ENCODE measurements at regions not wholly inside any gene's neighbourhood (a gene's known extent, or its start where the extent isn't known, plus 50 kb on each side); places are given as distances from the start of the nearest gene placed in this dataset.

DNA sequence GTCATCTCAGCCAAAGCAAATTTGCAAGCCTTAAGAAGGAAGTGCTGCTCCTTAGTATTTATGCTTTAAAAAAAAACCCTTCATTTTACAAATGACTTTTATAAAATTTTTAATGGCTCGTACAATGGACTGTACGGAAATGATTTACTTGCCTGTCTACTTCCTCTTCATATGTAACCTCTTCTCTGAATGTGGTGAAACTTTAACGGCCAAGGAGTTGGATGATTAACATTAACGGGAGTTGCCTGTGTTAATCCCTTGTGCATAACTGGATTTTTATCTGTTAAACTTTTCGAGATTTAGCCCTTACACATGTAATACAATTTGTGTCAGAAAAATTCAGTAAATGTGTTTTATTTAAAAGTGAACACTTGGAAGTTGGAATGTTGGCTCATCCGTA, 429.4 kb downstream of the TBC1D4 start:
- DNase-seq (ENCODE audit: low read depth), result no peak

DNA sequence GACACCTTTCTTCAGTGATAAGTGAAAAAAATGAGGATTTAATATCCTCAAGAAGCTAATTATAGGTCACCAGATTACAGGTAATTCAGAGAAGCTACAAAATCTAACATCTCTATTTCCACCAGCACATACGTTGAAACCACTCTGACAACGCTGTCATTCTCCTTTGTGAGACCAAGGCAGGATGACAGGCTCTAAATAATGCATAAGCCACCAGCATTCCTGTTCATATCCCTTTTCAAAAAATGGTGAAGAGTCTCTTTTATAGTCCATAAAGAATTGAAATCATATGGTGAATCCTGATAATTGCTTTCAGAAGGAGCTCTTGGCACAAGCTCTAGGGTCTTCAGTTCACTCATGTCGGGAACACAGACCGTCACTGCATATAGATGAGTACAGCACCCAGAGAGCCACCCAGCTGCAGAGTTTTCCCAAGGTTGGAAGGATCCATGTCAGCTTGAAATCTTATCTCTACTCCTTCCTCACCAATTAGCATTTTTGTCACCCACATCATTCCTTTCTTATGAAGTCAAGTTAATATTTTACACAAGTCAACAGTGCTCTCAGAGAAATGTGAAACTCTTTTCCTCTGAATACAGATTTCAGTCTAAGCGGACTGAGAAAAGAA, 431.4 kb downstream of the TBC1D4 start:
- no peak for DNase-seq (ENCODE audit: low read depth)

DNA sequence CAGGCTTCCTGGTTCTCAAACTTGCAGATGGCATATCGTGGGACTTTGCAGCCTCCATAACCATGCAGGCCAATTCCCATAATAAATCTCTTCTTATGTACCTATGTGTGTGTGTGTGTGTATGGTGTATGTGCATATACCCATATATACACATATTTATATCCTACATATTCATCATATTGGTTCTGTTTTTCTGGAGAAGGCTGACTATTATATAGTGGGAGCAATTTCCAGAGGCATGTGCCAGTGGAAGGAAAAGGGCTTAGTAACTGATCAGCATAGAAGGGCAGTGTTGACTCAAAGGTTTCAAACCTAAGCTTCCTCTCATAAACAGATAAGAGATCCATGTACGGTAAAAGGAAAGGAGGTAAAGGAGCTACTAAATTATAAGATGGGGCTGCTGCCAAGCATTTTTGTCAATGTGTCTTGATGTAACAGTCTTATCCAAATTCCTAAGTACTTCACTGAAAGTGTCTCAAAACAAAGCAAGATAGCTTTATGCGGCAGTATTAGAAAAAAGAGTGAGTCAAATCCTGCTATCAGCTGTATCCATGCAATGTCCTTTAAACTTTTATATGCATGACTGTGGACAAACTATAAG, 432.1 kb downstream of the TBC1D4 start:
- no peak for DNase-seq (ENCODE audit: low read depth)

DNA sequence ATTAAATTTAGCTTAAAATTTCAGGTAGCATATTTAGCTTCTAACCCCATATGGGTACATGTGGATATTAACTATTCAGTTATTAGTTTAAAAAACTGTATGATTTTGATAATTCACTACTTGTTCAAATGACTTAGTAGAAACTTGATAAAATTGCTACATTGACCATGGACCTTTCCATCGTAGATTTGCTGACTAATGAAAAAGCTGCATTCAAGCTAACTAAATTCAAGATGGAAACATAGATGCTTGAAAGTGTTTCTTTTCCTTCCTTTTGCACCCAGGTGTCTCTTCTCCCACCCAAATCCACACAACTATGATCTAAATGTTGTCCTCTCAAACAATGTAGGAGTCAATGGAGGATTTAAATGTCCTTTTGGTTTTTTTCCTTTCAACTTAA, 439.2 kb downstream of the TBC1D4 start:
- DNase-seq (ENCODE audit: low read depth), result no peak

DNA sequence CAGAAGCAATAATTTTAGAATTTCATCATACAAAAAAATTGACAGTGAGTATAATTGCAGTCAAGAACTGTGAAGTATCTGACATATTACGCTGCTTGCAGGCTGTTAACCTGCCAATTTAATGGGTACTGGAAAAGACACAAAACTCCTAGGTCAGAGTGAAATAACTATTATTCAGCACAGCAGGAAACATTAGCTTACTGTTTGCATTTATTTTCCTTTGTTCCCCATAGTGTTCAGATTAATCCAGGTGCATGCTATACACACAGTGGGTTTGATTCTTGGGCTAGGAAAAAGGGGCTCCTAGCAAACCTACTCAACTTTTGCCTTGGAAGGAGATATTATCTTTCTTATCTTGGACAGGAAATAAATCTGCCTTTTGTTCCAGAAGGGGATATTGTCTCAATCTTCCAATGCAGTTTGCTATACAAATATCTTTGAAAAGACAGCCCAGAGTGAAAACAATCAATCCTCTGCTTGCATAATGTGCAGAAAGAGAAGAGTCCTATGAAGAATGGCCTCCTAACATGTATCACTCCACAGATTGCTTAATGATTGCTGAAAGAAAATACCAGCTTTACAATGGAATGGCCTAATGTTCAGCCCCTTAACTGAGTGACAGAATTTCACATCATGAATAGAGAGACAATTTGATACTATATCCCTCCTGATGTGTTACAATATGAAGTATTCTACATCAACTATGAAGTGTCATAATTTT, 443.4 kb downstream of the TBC1D4 start:
- no peak for DNase-seq (ENCODE audit: low read depth)

DNA sequence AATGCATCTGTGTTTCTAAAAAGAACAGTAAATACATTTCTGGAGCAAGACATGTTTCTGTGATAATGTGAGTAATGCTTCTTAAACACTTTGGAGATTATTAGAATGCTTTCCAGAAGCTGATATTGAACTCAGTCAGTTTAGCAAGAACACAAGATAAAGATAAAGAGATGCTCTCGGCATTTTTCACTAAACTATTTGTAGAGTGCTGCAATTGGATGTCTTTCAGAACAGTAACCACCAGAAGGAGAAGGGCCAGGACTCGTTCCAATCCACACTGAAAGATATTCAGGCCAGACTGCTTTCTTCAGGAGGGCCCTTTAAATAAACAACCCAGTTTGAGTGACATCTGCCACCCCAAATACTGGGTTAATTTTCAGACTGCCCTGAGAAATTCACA, 456.0 kb downstream of the TBC1D4 start:
- no peak for DNase-seq (ENCODE audit: low read depth)

DNA sequence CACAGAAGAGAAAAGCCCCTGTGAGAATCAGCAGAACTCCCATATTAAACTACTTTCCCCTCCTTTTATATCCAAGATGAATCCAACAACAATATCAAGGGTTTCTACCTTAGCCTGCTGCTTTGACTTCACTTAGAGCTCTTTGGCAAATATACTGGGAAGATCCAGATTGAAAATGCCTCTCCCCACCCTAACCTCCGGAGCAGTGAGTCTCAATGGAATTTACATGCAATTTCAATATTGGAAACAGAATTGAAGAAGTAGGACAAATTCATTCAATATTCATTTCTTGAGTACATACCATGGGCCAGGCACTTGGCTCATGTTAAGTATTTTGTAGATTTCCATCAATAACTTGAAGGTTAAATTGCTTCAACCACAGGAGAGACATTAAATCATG, 457.4 kb downstream of the TBC1D4 start:
- no peak for DNase-seq (ENCODE audit: low read depth)

DNA sequence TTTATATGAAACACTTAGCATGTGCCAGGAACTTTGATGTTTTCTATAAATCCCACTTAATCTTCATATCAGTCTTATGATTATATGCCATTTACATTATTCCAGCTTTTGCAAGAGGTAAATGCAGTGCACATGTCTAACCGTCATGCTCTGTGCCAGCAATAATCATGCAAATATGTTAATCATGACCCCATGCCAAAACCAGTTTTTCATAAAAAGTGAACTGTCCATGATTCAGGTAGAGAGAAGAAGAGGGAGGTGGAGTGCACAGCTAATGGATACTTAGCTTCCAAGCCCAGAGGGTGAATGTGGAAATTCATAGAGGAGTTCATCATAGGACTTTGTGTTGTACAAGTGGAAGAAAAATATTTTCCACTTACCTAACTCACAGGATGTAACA, 458.4 kb downstream of the TBC1D4 start:
- no peak for DNase-seq (ENCODE audit: low read depth)

DNA sequence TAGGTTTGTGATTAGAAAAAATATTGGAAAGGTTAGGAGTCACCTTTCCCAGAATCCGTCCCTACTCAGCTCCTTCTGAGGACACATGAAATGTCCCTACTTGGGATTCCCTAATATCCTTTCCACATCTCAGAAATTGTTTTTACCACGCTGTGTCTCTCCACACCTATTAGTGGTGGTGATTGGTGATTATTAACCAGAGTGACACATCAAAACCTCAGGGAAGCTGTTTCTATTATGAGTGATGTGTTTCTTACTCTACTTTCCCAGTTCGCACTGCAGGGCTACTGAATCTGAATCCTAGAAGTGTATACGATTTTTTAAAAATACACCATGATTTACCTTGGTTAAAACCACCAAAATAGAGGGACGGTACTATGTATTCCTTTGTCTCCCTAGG, 460.8 kb downstream of the TBC1D4 start:
- no peak for DNase-seq (ENCODE audit: low read depth)

DNA sequence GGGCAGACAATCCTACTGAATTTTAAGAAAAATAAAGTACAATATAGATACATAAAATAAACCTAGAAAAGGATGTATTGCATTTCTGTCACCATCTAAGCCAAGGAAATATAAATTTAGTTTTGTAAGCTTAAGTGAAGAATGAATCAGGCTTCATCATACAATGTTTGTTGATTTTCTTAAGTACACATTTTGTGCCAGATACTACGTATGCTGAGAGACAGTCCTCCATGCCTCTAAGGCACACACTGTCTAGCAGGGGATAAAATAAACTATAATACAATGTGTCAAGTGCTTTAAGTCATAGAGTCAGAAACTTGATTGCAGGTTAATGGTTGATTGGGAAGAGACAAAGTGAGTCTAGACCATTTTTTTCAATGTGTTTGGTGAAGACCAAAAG, 465.7 kb downstream of the TBC1D4 start:
- no peak for DNase-seq (ENCODE audit: low read depth)

DNA sequence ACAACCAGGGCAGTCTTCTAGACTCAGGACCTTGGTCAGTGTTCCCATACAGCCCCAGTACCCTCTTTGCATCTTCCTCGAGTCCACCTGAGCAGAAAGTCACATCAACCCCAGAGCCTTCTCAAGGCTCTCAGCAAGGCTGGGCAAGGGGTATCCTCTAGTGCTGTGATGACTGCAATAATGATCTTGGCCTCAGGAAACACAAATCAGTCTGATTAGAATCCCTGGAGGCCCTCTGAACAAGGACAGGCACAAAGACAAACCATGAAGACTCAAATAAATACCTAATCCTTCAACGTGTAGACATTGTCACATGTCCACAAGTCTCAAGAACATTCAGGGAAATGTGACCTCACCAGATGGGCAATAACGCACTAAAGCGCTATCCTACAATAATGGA, 468.2 kb downstream of the TBC1D4 start:
- no peak for DNase-seq (ENCODE audit: low read depth)

DNA sequence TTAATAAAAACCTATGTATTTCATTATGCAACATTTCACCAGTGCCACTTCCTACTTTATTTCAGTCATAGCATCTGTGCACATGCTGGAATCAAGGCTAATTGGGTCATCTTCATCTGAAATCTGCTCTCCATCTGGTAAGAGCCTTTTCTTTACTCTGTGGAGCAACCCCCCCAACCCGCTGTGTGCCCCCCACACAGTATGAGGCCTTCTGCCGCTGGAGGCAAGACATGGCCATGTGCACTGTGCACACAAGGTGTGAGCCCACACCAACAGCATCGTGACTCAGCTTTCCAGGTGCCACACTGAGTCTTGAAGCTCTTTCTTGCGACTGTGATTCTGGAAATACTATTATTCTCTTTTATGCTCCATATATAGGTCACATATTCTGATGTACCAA, 471.0 kb downstream of the TBC1D4 start:
- DNase-seq (ENCODE audit: low read depth), result no peak

DNA sequence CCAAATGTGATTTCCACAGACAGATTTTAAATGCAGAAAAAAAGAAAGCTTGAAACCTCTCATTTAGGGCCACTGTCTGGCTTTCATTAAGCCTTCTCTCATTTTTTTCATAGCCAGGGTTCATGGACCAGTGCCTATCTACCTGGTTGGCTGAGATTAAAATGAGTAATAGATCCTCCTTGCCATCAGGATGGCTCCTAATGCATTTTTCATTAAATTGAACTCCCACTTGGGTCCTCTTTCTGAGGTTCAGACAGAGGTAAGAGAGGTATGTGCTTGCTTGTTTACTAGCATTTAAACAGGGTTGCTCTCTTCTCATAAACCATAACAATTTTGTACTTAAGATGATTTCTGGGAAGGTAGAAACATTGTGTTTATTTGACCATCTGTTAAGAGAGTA, 473.0 kb downstream of the TBC1D4 start:
- DNase-seq (ENCODE audit: low read depth), result no peak

DNA sequence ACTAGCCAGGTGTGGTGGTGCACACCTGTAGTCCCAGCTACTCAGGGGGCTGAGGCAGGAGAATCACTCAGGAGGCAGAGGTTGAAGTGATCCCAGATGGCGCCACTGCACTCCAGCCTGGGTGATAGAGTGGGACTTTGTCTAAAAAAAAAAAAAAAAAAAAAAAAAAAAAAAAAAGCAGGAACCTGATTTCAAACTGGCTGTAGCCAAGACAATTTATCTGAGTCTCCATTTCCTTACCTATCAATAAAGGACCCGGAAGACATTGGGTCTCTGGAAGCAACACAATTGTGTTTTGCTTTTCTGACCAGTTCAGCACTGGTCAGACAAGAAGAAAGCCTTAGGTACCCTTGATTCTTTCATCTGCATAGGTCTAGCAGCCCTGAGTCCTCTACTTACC, 491.0 kb downstream of the TBC1D4 start:
- DNase-seq (ENCODE audit: low read depth), result no peak

DNA sequence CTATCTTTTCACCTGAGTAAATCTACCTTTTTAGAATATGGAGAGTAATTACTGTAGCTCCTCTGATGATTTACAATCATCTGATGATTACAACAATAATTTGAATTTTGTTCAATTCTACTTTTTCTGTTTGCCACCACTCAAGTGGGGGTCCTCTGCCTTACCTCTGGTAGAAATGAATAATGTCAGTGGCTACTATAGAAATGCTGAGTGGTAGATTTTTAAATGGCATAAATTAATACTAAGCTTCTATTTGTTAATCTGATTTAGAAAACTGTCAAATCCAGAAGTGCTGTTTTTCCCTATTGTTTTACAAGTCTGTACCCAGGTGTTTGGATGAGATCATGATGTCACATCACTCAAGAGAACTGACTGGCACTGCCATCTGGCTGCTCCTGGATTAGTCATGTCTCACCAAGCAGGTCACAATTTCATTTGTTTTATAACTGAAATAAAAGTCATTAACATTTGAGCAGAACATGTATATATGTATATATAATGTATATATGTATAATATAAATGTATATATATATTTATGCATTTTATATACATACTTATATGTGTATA, 494.8 kb downstream of the TBC1D4 start:
- DNase-seq (ENCODE audit: low read depth), result no peak

DNA sequence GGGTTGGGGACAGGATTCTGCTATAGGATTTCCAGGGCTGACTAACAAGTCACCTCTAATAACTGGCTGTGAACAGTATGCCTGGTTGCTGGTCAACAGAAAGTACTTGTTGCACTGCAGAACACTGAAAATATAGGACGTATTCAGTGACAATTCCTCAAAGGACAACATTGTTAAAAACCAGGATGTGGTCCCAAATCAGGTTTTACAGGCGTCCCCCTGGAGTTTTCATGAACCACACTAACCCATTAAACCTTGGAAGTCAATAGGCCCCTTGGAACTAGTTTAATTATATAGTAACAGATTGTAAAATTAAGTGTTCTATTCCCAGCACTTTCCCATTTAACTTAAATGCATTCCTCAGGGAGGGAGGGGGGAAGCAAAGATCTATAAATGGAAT, 495.4 kb downstream of the TBC1D4 start:
- no peak for DNase-seq (ENCODE audit: low read depth)

DNA sequence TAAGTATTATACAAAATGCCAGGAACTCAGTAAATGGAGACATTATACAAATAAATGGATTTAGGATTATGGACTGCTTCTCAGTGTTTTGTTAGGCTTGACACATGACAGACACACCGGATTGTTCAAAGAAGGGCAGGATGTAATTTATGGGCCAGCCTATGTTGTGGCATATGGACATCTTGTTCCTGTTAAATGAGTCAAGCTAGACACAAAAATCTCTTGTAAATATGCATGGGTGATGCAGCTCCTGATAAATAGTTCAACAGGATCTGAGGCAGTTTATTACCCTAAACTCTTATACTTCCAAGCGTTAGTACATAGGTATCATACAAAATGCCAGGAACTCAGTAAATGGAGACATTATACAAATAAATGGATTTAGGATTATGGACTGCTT, 502.3 kb downstream of the TBC1D4 start:
- no peak for DNase-seq (ENCODE audit: low read depth)

DNA sequence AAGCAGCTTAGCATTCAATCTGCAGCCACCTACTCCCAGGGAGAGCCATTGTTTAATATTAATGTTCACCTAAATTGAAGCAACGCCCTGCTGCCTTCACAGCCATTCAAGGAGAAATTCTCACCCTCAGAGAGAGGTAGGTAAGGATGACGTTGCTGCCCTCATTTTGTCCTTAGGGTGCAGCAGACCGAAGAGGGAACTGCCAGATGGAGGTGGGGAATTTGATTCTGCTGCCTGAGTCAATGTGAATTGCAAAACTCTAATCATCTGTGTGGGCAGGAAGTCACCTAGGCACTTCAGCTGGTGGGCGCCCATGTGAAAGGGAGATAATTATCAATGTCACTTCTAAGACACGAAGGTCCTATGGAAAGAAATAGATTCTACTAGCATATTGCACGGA, 503.4 kb downstream of the TBC1D4 start:
- no peak for DNase-seq (ENCODE audit: low read depth)

DNA sequence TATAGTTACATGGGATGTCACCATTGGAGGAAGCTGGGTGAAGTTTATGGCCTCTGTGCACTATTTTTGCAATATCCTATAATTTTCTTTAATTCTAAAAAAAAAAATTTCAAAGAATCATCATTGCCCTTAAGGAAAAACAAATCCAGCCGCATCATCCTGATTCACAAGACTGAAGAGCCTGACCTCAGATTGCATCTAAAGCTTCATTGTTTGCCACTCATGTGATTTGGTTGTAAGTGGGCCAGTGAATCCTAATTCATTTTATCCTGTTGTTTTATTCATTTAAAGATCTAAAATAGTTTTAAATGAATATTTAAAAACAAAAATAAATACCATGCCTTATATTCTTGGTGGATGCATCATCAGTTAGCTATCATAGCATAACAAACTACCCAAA, 504.5 kb downstream of the TBC1D4 start:
- DNase-seq (ENCODE audit: low read depth), result no peak

DNA sequence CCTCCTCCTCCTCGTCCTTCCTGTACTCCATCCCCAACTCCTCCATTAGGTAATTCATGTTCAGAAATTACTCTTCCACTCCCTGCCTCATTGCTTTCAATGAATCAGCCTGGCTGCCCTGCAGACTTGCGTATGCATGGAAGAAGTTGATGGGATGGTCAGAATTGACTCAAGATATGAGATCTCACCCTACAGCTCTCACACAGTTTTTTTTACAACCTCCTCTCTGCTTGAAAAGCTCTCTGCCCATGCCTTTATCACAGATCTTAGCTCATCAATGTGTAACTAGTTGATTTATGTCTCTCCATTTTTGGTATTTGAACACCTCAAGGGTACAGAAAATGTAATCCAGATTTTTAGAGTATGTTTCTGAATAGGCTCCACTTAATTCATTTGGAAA, 506.9 kb downstream of the TBC1D4 start:
- DNase-seq (ENCODE audit: low read depth), result no peak

DNA sequence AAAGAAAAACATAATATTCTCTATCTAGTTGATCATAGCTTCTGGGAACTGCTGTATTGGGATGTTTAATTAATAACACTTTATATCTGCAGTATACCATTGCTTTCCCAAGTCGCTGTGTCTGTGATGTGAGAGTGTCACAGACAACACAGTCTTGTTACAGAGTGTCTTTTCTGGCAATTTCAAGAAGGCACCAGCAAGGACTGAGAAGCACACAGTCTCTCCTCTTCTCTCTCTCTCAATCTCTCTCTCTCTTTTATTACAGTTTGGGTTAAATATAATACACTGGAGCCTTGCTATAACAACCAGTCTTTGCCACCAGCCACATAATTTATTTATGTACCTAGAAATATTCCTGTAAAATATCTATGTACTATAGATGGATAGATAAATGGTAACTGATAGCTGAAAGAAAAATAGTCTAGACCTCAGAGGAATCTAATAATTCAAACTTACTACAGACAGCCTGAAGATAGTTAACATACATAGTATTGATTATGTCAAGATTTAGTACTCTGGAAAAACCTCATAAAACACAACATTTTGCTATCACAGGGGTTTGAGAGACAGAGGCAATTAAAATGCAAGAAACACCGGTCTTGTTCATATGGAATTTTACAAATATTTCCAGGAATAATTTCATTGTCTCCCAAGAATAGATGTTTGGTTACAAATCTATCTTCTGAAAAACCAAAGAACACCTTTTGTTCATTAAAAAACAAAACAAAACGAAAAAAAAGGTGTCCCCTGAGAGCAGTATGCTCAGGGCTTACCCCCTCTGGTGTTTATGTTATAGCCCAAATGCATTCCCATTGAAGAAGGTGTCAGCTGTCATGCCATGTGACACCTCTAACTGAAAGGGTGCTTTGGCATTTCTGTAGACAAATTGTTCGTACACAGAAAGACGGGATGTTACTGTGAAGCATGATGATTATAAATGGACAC, 507.8 kb downstream of the TBC1D4 start:
- no peak for DNase-seq (ENCODE audit: low read depth)

DNA sequence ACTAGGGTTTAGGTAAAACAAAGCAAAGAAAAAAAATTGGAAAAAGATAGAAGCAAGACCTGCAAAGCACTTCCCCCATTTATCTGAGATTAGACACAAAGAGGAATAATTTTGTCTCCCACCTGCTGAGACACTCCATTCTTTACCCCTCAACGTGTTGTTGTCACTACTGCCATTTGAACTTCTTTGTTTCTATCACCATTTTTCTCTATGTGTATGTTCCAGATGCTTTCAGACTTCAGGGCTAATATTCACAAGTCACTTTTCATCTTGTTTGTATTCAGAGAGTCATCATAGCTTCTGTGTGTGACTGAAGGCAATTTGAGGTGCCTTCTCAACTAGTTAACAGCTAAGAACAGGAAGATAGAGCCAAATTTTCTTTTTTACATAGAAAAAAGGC, 512.5 kb downstream of the TBC1D4 start:
- no peak for DNase-seq (ENCODE audit: low read depth)
